Tibial nerve (tissue), 4 donors: ENCODE measurements at regions not wholly inside any gene's neighbourhood (a gene's known extent, or its start where the extent isn't known, plus 50 kb on each side); places are given as distances from the start of the nearest gene placed in this dataset.

Source experiments
- DNase-seq, 2 donors: peaks; one replicate each; pipeline ENCODE4 v3.0.0-alpha.2; 2019; ENCODE audit warnings: low spot score in 2 of 2
- H3K27ac ChIP-seq, 4 donors: fragments of 200-600 bp; sonication (generic) in 3 of 4; one replicate each; pipeline ENCODE4 v1.5.1; 2017 to 2019; ENCODE audit warnings: mild to moderate bottlenecking in 1 of 4
- H3K27me3 ChIP-seq, 2 donors: fragments of 200-600 bp; sonication (generic) in 1 of 2; one replicate each; pipeline versions ENCODE4 v1.5.1 to v1.6.0; 2017 to 2019
- H3K36me3 ChIP-seq, 3 donors: fragments of 200-600 bp; sonication (generic); one replicate each; pipeline ENCODE4 v1.5.1; 2018 to 2019
- H3K4me1 ChIP-seq, 4 donors: fragments of 200-600 bp; sonication (generic) in 3 of 4; one replicate each; pipeline ENCODE4 v1.5.1; 2017 to 2019
- H3K4me3 ChIP-seq, 4 donors: fragments of 200-600 bp; sonication (generic) in 3 of 4; one replicate each; pipeline ENCODE4 v1.5.1; 2017 to 2019; ENCODE audit warnings: mild to moderate bottlenecking in 1 of 4, moderate library complexity in 1 of 4
- H3K9me3 ChIP-seq, 4 donors: fragments of 200-600 bp; sonication (generic) in 3 of 4; one replicate each; pipeline ENCODE4 v1.5.1; 2017 to 2019
- CTCF ChIP-seq, 5 experiments: fragments of 200-600 bp in 3 of 5; fragments of 450-650 bp in 2 of 5; sonication (generic) in 3 of 5; IDR thresholded peaks; one replicate each; pipeline ENCODE4 v1.5.1; 2016 to 2019; ENCODE audit warnings: antibody characterized with exemption in 5 of 5, mild to moderate bottlenecking in 3 of 5, moderate library complexity in 2 of 5
- EP300 ChIP-seq, 2 donors: sonication (generic); formaldehyde crosslinking; IDR thresholded peaks; one replicate each; pipeline ENCODE4 v1.6.1; 2017; ENCODE audit warnings: antibody characterized with exemption in 2 of 2, mild to moderate bottlenecking in 1 of 2
- POLR2A ChIP-seq, 2 donors: fragments of 450-650 bp; IDR thresholded peaks; one replicate each; pipeline ENCODE4 v1.6.1; 2017; ENCODE audit warnings: antibody characterized with exemption in 2 of 2, mild to moderate bottlenecking in 2 of 2, moderate library complexity in 2 of 2
- WGBS, 2 donors: methylation state at CpG; one replicate each; pipeline ENCODE4 v1.1.5; 2018; 5-methylcytosine and 5-hydroxymethylcytosine counted together

GRCh38 chr2:228507231-228507824 is 325.8 kb upstream of the SPHKAP start:
- Histone ChIP-seq H3K27me3 (no peaks in the 10 kb centered on the region), H3K4me1 (no peaks in the 10 kb centered on the region), H3K27ac (no peak overlapping the region), H3K36me3 (no peaks in the 10 kb centered on the region), H3K4me3 (no peak overlapping the region), H3K9me3 (no peaks in the 10 kb centered on the region)
- TF ChIP-seq CTCF (IDR thresholded peaks at IDR 0.05) (no peak), POLR2A (IDR thresholded peaks at IDR 0.05) (no peak), EP300 (IDR thresholded peaks at IDR 0.05) (no peak)
- WGBS, 2 donors: 67 to 74% methylated on average over 6 of the region's 6 CpGs
- no peak for DNase-seq

GRCh38 chr2:228503731-228504130 is 322.2 kb upstream of the SPHKAP start:
- no peaks in the 10 kb centered on the region for H3K36me3 ChIP-seq
- H3K27ac ChIP-seq: no peak overlapping the region
- no peaks in the 10 kb centered on the region for H3K4me1 ChIP-seq
- TF ChIP-seq EP300 (IDR thresholded peaks at IDR 0.05) (no peak), CTCF (IDR thresholded peaks at IDR 0.05) (no peak), POLR2A (IDR thresholded peaks at IDR 0.05) (no peak)
- no peaks in the 10 kb centered on the region for H3K9me3 ChIP-seq
- H3K4me3 ChIP-seq: no peak overlapping the region
- H3K27me3 ChIP-seq: no peaks in the 10 kb centered on the region
- DNase-seq: no peak

GRCh38 chr2:228493852-228494251 is 312.4 kb upstream of the SPHKAP start:
- 92 to 97% methylated on average over 3 of the region's 3 CpGs for WGBS, 2 donors
- TF ChIP-seq EP300 (IDR thresholded peaks at IDR 0.05) (no peak), CTCF (IDR thresholded peaks at IDR 0.05) (no peak), POLR2A (IDR thresholded peaks at IDR 0.05) (no peak)
- H3K36me3 ChIP-seq: no peaks in the 10 kb centered on the region
- no peak for DNase-seq
- H3K4me3 ChIP-seq: no peak overlapping the region
- no peak overlapping the region for H3K27ac ChIP-seq
- no peaks in the 10 kb centered on the region for H3K27me3 ChIP-seq
- no peaks in the 10 kb centered on the region for H3K4me1 ChIP-seq
- H3K9me3 ChIP-seq: no peaks in the 10 kb centered on the region

- Histone ChIP-seq H3K27ac (no peak overlapping the region), H3K36me3 (no peaks in the 10 kb centered on the region), H3K27me3 (no peaks in the 10 kb centered on the region), H3K4me3 (no peak overlapping the region), H3K9me3 (no peaks in the 10 kb centered on the region), H3K4me1 (no peaks in the 10 kb centered on the region)
- no peak for TF ChIP-seq EP300 (IDR thresholded peaks at IDR 0.05)
- TF ChIP-seq POLR2A (IDR thresholded peaks at IDR 0.05): no peak
- TF ChIP-seq CTCF (IDR thresholded peaks at IDR 0.05): no peak
- DNase-seq: no peak
Observed at GRCh38 chr2:228479014-228479413, 297.5 kb upstream of the SPHKAP start.

- no peaks in the 10 kb centered on the region for H3K4me1 ChIP-seq
- H3K27ac ChIP-seq: no peak overlapping the region
- H3K9me3 ChIP-seq: no peaks in the 10 kb centered on the region
- no peak overlapping the region for H3K4me3 ChIP-seq
- no peaks in the 10 kb centered on the region for H3K36me3 ChIP-seq
- no peaks in the 10 kb centered on the region for H3K27me3 ChIP-seq
- WGBS, 2 donors: 69 to 70% methylated on average over 2 of the region's 2 CpGs
- no peak for DNase-seq
- TF ChIP-seq CTCF (IDR thresholded peaks at IDR 0.05): no peak
- TF ChIP-seq EP300 (IDR thresholded peaks at IDR 0.05): no peak
- no peak for TF ChIP-seq POLR2A (IDR thresholded peaks at IDR 0.05)
Observed at GRCh38 chr2:228474466-228474865, 293.0 kb upstream of the SPHKAP start.
